ENCODE measurements at regions not wholly inside any gene's neighbourhood (a gene's known extent, or its start where the extent isn't known, plus 50 kb on each side); places are given as distances from the start of the nearest gene placed in this dataset.
"Not testable (repeated sequence)": the region's sequence is repeated elsewhere in the genome, so short reads cannot be mapped to it uniquely, and the experiment has no call there.

DNA sequence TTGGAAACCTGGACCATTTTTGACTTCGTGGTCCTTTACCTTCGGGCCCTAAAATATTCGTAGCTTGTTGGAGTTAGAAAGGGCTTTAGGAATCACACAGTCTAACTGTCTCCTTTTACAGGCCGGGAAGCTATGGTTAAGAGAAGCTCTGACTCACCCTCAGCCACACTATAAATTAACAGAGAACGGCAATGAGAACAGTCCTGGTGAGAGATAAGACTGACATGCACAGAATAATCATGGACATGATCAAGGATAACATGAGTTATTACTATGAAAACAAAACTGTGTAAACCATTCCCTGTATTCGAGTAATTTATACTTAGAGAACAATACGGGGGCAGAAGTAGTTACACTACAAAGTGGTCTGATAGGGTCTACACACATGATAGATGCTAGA, 162.5 kb upstream of the MALRD1 start:
- no peak overlapping the region for H3K4me3 ChIP-seq (replicated peaks; ENCODE audit: low read depth, low read length)
- TF ChIP-seq, protein P1, sequence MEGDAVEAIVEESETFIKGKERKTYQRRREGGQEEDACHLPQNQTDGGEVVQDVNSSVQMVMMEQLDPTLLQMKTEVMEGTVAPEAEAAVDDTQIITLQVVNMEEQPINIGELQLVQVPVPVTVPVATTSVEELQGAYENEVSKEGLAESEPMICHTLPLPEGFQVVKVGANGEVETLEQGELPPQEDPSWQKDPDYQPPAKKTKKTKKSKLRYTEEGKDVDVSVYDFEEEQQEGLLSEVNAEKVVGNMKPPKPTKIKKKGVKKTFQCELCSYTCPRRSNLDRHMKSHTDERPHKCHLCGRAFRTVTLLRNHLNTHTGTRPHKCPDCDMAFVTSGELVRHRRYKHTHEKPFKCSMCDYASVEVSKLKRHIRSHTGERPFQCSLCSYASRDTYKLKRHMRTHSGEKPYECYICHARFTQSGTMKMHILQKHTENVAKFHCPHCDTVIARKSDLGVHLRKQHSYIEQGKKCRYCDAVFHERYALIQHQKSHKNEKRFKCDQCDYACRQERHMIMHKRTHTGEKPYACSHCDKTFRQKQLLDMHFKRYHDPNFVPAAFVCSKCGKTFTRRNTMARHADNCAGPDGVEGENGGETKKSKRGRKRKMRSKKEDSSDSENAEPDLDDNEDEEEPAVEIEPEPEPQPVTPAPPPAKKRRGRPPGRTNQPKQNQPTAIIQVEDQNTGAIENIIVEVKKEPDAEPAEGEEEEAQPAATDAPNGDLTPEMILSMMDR (IDR thresholded peaks at IDR 0.05; ENCODE audit: low read depth, low read length, missing control alignments): no peak
- DNase-seq (ENCODE audit: extremely low read depth, low read depth): no peak

DNA sequence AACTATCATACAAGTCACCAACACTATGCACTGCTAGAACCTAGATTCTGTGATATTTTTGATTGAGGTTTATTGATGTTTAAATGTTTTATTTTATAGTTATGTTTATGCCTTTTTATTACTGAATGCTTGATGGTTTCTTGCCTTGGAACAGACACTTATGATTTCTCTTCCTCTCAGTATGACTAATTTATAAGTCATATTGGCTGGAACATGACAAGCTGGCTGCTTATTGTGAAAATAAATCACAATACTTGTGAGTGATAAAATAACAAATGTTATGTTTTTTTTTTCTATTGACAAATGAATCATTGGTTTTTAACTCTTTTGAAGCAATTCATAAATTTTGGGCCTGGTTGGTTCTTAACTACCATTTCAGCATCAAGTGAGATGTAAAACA, 142.0 kb upstream of the MALRD1 start:
- no peak for DNase-seq (ENCODE audit: extremely low read depth, low read depth)
- no peak overlapping the region for H3K4me3 ChIP-seq (replicated peaks; ENCODE audit: low read depth, low read length)
- TF ChIP-seq, protein P1 (IDR thresholded peaks at IDR 0.05; ENCODE audit: low read depth, low read length, missing control alignments): no peak

DNA sequence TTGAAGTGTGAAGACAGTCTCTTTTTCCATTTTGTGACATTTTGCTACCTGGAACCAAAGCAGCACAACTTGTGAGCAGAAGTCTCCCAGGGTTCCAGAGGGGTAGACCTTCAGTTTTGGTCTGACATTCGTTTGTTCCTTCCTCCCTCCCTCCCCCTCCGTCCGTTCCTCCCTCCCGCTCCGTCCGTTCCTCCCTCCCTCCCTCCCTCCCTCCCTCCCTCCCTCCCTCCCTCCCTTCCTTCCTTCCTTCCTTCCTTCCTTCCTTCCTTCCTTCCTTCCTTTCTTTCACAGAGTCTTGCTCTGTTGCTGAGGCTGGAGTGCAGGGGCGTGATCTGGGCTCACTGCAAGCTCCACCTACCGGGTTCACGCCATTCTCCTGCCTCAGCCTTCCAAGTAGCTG, 131.2 kb upstream of the MALRD1 start:
- not testable (repeated sequence) for H3K4me3 ChIP-seq (replicated peaks; ENCODE audit: low read depth, low read length); DNase-seq (ENCODE audit: extremely low read depth, low read depth)

DNA sequence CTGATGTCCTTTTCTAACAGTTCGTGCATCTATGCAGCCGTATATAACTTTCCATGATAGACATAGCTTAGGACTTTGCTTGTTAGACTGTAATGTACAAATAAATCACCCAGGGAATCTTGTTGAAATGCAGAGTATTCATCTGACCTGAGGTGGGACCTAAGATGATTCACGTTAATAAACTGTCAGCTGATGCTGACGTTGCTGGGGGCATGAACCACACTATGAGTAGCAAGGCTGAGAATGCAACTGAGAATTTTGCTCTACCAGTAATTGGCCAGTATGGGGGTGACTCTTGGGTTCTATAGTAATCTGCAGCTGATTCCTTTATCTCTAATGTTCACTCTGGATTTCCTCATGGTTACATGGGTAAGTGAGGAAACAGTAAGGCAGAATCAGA, 130.1 kb upstream of the MALRD1 start:
- DNase-seq (ENCODE audit: extremely low read depth, low read depth): no peak
- H3K4me3 ChIP-seq (replicated peaks; ENCODE audit: low read depth, low read length): no peak overlapping the region
- TF ChIP-seq, protein P1 (IDR thresholded peaks at IDR 0.05; ENCODE audit: low read depth, low read length, missing control alignments): no peak

DNA sequence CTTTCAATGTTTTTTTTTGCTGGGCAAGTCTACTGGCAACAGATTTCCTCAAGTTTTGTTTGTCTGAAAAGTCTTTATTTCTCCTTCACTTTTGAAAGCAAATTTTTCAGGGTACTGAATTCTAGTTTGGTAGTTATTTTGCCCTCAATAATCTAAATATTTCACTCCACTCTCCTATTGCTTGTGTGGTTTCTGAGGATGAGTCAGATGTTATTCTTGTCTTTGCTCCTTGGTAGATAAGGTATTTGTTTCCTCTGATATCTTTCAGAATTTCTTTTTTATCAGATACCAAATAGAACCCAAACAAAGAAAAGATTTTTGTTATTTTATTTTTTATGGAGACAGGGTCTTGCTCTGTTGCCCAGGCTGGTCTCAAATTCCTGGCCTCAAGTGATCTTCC, 99.2 kb upstream of the MALRD1 start:
- no peak overlapping the region for H3K4me3 ChIP-seq (replicated peaks; ENCODE audit: low read depth, low read length)
- DNase-seq (ENCODE audit: extremely low read depth, low read depth): no peak
- TF ChIP-seq, protein P1 (IDR thresholded peaks at IDR 0.05; ENCODE audit: low read depth, low read length, missing control alignments): no peak

DNA sequence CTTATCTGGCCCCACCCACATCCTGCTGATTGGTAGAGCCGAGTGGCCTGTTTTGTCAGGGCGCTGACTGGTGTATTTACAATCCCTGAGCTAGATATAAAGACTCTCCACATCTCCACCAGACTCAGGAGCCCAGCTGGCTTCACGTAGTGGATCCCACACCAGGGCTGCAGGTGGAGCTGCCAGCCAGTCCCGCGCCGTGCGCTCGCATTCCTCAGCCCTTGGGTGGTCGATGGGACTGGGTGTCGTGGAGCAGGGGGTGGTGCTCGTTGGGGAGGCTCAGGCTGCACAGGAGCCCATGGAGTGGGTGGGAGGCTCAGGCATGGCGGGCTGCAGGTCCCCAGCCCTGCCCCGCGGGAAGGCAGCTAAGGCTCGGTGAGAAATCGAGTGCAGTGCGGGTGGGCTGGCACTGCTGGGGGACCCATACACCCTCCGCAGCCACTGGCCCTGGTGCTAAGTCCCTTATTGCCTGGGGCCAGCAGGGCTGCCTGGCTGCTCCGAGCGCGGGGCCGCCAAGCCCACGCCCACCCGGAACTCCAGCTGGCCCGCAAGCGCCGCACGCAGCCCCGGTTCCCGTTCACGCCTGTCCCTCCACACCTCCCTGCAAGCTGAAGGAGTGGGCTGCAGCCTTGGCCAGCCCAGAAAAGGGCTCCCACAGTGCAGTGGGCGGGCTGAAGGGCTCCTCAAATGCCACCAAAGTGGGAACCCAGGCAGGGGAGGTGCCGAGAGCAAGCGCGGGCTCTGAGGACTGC, 97.4 kb upstream of the MALRD1 start:
- DNase-seq (ENCODE audit: extremely low read depth, low read depth); H3K4me3 ChIP-seq (replicated peaks; ENCODE audit: low read depth, low read length): not testable (repeated sequence)

DNA sequence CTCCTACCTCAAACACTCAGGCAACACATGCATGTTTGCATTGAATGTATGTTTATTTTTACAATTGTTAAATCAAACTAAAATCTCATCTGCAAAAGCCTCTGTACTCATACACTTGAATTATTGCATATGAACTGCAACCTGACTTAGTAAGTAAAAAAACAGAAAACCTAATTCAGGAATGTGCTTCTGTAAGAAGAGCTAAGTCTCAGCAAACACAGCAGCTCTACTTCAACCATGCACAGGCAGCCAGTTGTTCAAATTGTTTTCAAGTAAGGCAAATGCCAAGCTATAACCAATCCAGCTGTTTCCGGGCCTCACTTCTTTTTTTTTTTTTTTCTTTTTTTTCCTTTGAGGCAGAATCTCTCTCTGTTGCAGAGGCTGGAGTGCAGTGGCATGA, 93.5 kb upstream of the MALRD1 start:
- H3K4me3 ChIP-seq (replicated peaks; ENCODE audit: low read depth, low read length): no peak overlapping the region
- TF ChIP-seq, protein P1 (IDR thresholded peaks at IDR 0.05; ENCODE audit: low read depth, low read length, missing control alignments): no peak
- no peak for DNase-seq (ENCODE audit: extremely low read depth, low read depth)

DNA sequence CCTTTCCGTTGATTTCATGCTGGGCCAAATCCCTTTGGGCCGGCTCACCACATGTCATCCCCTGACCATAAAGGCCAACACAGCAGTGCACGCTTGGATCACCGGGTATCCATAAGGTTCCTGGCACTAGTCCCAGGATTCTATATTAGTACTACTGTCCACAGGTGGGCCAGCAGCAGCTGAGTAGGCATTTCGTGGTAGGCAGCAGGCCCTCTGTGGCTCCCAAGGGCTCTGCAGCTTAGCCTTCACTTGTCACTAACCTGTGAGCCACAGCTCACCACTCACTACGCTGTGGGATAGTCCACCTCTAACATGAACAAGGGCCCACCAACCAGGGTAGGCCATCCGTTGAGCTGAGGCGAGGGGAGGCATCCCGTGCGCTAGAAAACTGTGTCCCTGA, 89.2 kb upstream of the MALRD1 start:
- TF ChIP-seq, protein P1 (IDR thresholded peaks at IDR 0.05; ENCODE audit: low read depth, low read length, missing control alignments): no peak
- DNase-seq (ENCODE audit: extremely low read depth, low read depth): no peak
- H3K4me3 ChIP-seq (replicated peaks; ENCODE audit: low read depth, low read length): no peak overlapping the region
